Fibroblast of skin of right biceps (primary cell): ENCODE measurements at regions not wholly inside any gene's neighbourhood (a gene's known extent, or its start where the extent isn't known, plus 50 kb on each side); places are given as distances from the start of the nearest gene placed in this dataset.
A peak's percentile ranks its signal among the peaks of the same experiment; 100 is the strongest.

Experiments
- DNase-seq: peaks from one replicate; pipeline ENCODE4 v3.0.0-alpha.2; 2013

DNA sequence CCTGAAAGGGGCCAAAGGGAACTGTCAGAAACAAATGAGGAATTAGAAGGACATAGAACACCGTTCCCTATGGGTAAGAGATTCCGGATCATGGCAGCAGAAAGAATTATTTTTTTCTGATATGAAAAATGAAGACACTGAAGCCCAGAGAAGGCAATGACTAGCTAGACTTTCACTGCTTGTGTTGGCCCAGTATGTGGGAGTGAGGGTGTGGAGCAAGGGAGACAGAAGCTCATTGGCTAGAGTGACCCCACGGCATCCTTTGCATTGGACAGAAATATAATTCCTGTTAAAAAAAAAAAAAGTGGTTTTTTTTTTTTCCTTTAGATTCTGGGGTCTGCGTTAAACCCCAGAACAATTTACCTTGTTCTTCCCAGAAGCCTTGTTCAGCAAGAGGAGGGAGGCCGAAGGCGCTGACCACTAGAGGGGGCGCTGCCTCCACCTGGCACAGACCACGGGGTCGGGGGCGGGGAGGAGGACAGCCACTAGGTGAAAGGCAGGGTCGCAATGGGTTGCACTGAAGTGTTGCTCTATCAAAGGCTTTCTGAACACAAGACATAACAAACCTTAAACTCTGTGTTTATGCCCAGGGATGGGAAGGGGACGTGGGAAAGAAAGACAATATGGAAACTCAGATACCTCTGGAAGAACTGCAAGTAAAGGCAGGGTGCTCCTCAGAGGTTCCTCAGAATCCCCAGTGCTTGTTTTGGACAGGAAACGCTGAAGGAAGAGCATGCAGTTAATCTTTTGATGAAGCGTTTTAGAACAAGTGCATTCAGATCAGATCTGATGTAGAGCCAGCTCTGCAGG lies 156.8 kb downstream of the KCNA5 start:
- DNase-seq, result peak; percentile 50

DNA sequence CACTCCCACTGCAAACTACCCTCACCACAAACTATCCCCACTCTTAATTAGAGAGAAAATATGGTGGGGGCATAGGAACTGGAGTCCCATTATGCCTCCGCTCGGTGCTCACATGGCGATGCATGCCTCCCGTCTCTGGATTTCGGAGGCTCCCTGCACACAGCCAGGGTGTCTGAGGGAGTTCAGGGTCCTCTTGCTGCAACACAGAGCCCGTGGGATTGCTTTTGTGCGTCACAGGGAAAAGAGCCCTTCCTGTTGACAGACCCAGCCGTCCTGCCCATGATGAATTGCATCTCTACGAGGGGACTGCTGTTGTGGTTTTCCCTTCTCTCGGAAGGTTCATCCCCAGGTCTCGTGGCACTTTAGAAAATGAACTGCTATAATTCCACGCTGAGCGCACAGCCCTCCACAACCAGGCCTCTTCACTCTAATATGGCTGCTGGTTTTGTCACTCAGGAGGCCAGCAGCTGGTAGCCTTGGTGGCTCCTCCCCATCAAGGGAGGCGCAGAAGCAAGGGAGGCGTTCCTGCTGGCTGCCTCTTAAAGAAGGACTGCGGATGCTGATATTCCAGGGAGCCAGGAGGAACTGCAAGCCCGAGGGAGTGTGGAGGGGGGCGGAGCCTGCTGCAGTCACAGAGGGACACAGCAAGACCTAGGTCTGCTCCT lies 158.0 kb downstream of the KCNA5 start:
- DNase-seq, result peak; percentile 89

DNA sequence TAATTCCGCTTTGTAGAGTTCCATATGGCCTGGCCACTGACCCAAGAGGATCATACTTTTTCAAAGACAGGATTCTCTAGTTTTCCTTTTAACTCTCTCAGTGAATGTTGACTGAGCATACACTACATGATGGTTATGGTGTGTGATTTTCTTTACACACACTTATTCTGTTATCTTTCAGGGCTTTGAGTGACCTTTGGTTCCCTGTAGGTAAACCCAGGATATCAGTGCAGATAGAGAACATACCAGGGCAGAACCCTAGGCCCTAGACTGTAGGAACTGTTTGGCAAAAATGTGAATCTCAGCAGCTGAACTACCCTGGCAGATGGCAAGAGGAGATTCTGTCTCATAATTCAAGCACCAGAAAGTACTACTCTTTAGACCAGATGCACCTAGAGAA lies 159.6 kb downstream of the KCNA5 start:
- DNase-seq, result no peak

DNA sequence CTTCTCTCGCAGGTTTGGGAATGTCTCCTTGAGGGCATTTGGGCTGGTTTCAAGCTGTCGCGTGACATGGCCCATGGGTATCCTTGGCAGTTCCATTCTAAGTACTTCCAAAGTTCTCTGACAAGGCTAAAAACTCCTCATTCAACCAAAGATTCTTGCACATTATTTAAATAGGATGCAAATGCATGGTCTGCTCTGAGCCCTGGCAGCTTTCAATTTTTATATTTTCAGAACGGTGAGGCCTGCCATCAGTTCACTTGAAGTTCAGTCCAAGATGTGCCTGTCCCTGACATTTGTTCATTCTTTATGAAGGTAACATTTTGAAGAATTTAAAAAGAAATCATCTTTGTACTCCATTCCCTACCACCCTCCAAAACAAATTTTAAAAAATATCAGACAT lies 160.0 kb downstream of the KCNA5 start:
- DNase-seq, result no peak

DNA sequence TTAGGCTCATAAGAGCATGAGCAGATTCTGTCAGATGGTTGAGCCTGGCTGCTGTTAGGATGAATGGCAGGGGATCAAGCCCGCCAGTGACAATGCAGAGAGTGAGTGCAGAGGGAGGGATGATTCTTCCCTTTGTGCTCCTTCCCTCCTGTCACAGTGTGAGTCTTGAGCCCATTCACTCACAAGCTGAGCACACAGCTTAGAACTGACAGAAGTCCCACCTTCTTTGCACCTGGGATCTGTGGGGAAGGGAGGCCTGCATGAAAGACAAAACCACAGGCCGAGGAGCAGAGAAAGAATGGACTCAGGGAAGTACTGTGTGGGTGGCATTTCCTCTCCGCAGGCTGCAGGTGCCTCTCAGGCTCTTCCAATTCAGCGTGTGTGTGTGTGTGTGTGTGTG lies 160.6 kb downstream of the KCNA5 start:
- no peak for DNase-seq

DNA sequence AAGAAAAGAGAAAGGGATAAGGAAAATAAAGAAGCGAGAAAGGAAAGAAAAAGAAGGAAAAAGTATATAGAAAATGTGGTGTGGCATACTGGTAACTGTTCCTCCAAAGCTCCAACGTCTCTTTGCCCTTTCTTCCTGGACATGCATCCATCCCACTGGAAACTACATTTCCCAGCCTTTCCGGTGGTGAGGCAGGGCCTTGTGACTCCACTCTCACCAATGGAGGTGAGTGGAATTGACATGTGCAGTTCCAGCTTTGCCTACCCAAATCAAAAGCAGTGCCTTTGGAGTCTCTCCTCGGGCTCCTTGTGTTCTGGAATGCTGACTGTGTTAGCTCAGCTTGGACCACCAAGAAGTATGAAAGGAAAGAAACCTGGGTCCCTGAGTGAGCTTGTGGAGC lies 161.2 kb downstream of the KCNA5 start:
- DNase-seq, result no peak

DNA sequence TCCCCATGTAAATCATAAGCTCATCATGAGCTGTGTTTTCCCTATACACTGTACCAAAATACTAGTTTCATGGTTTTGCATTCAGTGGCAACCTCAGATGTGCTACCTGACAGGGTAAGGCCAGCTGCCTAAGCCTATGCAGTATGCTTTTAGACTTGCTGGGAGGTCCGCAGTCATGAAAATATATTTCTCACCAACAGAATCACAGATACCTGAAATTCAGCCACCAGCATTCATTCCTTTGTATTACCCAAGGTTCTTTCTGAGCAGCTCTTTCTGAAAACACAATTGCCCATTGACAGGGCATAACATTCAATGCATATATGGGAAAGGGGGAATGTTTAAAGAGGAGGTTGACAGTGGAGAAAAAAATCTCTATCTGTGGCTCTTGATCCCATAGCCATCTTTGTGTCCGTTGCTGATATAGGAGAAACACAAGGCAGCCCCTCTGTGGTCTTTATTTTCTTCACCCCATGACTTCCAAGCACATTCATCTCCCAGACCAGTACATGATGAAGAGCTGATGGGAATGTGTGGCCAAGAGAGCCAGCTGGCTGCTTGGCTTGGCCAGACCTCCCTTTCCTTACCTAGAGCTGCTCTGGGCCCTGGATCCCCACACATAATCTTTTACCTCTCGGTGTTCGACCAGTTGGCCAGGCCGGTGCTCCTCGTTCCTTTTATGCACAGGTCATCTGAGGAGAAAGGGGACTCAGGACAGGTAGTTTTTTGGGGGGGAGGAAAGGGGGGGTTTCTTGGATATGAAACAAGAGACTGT lies 162.9 kb downstream of the KCNA5 start:
- DNase-seq, result no peak

DNA sequence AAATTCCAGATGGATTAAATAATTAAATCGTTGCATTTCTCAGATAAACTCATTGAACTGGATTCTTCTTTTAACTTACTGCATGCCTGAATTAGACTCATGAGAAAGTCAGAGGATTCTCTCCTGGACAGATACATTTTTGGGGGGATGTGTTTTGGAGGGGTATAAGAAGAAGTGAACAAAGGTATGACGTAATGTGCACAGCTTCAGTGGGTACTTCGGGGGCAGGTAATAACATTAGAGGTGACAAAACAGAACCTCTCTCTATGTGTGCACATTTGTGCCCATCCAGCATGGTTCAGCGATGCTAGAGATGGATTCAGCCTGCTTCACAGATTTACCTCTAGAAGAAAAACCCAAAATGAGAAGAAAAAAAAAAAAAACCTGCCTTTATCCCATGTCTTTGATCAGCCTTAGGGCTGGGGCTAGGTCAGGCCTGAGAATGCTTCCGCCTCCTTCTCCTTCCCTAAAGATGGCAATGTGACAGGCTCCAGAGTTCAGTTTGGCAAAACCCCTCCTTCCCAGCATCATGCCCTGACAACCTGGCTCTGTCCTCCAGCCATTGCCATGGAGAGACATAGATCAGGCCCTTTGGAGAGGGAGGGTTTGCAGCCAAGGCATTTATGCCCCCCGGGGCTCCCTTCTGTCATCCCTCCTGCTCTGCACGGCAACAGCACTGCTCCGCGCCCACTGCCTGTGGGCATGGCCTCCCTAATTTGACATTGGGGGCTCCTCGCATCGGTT lies 166.7 kb downstream of the KCNA5 start:
- no peak for DNase-seq

DNA sequence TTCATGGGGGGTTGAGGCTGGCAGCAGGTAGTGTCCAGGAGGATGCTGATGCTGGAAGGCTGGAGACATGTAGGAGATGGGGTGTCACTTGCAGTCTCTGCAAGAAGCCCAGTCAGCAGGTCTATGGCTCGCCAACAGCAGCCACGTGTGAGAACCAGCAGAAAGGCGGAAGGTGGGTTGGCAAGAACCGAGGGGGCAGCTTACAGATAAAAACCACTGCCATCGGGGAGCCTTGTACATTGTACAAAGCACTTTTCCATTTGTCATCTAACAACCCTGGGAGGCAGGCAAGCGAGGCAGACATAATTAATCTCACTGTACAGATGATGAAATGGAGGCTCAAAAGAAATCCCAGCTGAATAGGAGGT lies 167.2 kb downstream of the KCNA5 start:
- no peak for DNase-seq

DNA sequence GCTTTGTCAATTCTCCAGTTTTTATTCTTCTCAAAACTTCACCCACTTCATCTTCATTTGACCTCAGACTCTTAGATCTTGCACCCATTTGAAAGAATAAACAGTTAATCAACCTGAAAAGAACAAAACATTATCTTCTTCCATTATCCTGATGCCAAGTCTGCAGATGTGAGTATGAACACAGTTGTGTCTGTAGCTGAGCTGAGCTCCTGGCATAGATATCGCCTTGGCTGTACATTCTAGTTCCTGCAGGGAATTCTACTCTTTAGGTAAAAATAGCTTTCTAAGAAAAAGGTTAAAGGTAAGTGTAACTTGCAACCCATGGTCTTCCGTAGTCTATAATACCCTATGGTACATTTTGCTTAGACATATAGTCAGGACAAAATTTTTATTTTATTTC lies 169.7 kb downstream of the KCNA5 start:
- no peak for DNase-seq

DNA sequence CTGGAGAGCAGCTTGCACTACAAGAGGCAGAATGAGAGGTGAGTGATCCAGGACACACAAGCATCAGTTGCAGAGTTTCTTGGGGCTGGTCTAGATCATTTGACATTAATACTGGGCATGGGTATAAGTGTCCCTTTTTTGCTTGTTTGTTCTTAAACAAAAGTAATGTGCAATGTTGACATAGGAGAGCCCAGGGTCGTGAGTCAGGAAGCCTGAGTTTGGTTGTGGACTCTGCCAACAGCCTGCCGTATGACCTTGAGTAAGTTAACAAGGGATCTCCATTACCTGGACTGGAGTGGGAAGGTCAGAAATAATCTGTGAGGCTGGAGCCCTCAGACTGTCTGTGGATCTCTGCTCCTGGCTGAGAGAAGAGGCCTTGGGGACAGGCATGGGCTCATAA lies 170.3 kb downstream of the KCNA5 start:
- no peak for DNase-seq

DNA sequence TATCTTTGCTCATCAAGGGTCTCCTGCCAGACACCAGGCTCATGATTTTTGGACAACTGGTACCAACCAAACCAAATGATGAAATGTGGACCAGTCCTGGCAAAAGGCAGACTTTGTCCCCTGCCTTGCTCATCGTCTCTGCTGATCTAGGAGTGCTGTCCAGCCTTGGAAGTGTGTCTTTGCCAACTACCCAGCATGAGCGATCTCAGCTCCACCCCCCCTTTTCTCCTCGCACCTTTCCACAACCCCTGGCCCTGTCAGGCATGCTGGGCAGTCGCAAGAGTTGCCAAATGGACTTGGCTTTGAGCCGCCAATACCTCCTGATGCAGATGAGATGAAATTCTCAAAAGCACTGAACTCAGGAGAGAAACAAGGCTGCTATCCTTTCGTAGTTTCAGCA lies 174.3 kb downstream of the KCNA5 start:
- no peak for DNase-seq

DNA sequence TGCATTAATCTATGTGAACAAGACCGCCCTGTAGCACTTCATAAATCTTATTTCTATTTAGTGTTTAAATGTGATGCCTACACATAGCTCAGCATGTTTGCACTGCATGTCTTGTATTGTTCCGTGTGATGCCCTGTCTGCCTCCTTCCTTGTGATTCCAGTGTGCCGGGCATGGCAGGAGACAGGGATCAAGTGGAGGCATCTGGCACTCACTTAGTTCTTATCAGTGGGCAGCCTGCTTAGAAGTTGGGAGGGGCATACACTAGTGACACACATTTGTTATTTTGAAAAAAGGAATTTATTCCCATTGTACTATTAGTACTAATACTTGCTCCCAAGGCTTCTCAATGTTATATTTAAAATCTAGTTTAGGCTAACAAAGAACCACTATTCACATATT lies 176.4 kb downstream of the KCNA5 start:
- no peak for DNase-seq

DNA sequence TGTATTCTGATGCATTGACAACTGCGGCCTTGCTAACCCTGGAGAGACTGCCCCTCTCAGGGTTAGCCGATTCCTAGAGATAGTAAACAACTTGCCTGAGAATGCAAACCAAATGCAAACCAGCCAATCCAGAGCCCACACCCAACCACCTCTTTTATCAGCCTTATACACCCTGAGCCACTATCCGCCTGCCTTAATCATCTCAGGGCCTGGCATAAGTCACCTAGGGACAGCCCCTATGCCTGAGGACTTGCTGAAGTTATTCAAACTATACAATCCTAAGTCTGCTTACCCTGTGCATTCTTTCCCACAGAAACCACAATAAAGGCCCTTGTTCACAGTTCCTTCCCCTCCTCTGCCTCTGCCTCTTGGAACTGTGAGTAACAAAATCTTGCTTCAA lies 177.2 kb downstream of the KCNA5 start:
- DNase-seq, result peak; percentile 55

DNA sequence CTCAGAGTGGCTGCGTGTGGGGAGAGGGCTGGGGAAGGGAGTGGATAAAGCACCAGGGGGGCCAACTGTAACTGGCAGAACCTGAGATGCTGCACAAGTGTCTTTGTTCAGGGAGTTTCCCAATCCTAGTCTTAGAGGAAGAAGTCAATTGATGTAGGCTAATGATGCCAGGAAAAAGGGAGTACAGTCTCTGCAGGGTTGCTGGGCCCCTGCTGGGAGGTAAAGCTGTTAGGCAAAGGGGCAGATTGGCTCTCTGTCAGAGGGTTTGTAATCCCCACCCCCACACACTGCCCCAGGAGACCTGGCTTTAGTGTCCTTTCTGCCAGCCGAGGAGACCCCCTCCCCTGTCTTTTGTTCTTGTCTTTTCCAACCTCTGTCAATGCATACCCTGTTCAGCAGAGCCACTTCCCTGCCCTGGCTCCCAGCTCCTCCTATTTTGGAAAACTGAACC lies 178.4 kb downstream of the KCNA5 start:
- DNase-seq, result no peak

DNA sequence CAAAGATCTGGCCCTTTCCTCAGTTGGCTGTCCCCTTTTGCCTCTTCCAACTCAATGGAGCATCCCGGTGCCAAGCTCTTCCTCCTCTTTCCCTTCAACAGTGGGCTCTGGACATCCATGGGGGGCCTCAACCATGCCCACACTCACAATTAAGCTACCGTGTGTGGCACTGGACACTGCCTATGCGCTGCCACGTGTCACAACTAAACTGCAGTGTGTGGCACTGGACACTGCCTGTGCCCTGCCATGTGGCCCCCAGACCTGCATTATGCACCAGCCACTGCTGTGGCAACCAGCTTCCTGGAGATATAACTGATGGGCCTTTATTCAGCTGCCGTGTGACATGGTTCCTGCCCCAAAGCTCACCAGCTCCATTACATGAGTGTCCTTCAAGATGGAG lies 179.1 kb downstream of the KCNA5 start:
- no peak for DNase-seq

DNA sequence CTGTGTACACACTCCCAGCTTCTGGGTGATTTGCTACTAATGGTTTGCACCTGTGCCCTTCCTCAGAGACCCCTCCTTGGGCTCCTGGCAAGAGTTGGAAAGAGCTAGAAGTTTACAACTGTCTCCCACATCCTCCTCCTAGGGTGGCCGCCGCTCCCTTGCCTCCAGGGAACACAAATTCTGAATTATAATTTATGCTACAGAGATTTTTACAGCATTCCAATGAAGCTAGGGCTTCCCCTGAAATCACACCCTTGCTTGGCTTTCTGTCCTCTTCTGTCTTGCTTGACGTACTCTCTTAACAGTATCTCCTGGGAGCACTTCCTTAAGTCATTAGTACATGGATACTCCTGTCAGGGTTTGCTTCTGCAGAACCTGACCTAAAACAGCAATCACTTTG lies 180.2 kb downstream of the KCNA5 start:
- DNase-seq, result no peak

DNA sequence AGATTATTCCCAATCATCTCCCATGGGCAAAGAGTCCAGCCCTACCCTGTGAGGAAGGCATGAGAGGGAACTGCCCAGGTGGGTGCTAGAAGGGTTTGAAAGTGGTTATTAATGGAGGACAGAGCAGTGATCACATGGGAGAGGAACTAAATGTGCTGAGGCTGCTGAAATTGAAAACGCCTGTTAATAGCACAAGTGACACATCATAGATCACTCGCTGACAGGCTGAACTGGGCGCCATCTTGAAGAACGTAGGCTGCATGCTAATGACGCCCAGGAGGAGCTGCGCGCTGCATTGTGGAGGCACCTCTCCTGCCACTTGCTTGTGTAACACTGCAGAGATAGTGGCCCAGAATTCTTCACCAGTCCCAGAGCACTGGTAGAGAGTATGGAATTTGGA lies 182.9 kb downstream of the KCNA5 start:
- DNase-seq, result no peak

DNA sequence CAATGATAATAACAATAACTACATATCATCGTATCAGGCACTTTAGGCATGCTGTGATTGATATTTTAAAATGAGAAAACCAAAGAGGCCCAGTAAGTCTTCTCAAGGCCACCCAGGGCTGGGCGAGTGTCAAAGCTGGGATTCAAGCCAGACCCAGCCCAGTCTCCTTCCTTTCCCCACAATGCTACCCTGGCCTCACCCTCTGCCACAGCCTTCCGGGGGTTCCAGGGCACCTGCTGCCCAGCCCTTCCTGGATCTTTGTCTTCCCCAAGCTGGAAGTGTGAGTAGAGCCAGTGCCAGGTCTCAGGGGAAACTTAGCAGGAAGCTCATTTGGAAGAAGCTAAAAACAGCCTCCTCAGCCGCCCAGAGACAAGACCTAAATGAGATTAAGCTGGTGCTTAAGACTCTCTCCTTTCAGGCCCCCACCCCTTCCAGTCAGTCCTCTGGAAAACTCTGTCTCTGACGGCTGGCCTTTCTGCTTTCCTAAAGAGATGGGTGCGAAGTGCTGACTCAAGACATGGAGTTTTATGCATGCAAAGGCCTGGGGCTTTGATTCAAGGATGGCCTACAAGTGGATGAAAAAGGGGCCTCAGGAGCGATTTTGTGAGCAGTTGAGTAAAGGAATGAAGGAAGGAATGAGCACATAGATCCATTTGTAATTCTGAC lies 184.2 kb downstream of the KCNA5 start:
- no peak for DNase-seq

DNA sequence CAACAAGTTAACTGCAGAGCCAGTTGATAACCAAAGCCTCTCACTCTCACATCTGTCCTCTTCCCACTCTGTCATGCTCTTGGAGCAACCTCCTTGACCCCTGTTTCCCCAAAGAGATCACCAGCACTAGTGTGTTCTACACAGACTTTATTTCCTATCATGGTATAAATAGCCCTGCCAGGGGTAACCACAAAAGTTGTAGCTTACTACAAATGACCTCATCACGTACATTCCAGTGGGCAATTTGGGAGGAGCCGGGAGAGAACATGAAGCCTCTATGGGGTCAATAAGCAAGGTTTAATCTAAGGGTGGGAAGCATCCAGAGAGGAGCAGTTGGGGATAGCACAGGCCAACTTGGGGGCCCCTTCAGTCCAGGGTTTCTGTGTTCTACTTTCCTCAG lies 186.5 kb downstream of the KCNA5 start:
- peak; percentile 82 for DNase-seq

DNA sequence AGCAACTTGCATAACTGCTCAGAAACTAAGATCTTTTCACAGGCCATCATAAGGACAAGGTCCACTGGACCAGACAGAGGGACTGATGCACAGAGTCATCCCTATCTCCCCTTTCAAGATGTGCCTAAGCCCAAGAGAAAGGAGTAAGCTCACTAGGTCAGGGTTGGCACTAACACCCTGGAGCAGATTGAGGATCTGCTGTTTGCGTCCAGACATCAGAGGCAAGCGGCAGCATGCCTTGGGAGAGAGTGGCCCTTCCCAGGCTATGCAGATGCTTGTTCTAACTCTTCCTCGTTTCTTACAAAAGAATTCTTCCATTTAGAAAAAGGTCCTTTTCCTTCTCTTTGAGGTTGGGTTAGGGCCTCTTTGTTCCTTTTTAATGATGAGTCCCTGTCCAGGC lies 187.2 kb downstream of the KCNA5 start:
- no peak for DNase-seq

DNA sequence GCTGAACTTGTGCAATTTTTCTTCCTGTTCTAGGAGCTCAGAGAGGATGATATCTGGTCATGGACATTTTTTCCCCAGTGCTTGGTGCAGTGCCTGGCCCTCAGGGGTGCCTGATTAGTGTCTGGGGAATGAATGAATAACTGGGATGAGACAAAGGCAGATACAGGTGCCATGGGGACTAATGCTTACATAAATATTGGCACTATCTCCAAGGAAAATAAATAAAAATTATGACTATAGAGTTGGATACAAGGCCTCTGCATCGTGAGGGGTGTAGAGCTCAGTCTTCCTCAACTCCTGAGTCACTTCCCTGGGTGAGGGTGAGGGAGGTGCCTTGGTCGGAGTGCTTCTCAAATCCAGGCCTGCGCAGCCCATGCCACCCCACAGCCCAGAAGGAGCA lies 188.6 kb downstream of the KCNA5 start:
- no peak for DNase-seq
